HepG2 (cell line): ENCODE measurements at regions not wholly inside any gene's neighbourhood (a gene's known extent, or its start where the extent isn't known, plus 50 kb on each side); places are given as distances from the start of the nearest gene placed in this dataset.
A peak's percentile ranks its signal among the peaks of the same experiment; 100 is the strongest.

Experiments
- ASH2L ChIP-seq: fragments of 300-600, 200-600 bp; sonication (generic); IDR thresholded peaks from 2 replicates; pipeline ENCODE4 v1.7.0; 2017; ENCODE audit warnings: low read depth, mild to moderate bottlenecking, moderate library complexity, mixed read lengths, low read length; ENCODE audit not compliant: insufficient read length
- FOXP4 ChIP-seq: sonication (generic); formaldehyde crosslinking; IDR thresholded peaks from 2 replicates; pipeline ENCODE4 v1.4.0; 2020; ENCODE audit warnings: missing genetic modification reagents
- NFIC ChIP-seq: IDR thresholded peaks from 2 replicates; pipeline ENCODE4 v1.6.1; 2012; ENCODE audit warnings: mild to moderate bottlenecking, low read length, inconsistent platforms
- NFRKB ChIP-seq: fragments of 450-650 bp; IDR thresholded peaks from 2 replicates; pipeline ENCODE4 v1.6.1; 2017
- RARA ChIP-seq: IDR thresholded peaks from 2 replicates; pipeline ENCODE4 v1.6.1; 2016; ENCODE audit warnings: missing genetic modification reagents, missing compliant biosample characterization
- RBAK ChIP-seq: sonication (generic); formaldehyde crosslinking; IDR thresholded peaks from 2 replicates; pipeline ENCODE4 v1.5.1; 2020; ENCODE audit warnings: mild to moderate bottlenecking, missing genetic modification reagents
- SNAI1 ChIP-seq: sonication (generic); formaldehyde crosslinking; IDR thresholded peaks from 2 replicates; pipeline ENCODE4 v1.5.0; 2020; ENCODE audit warnings: mild to moderate bottlenecking, missing genetic modification reagents, borderline replicate concordance
- ZBTB42 ChIP-seq: sonication (generic); formaldehyde crosslinking; IDR thresholded peaks from 2 replicates; pipeline ENCODE4 v1.5.0; 2020; ENCODE audit warnings: mild to moderate bottlenecking, missing genetic modification reagents
- ZNF256 ChIP-seq: sonication (generic); formaldehyde crosslinking; conservative IDR thresholded peaks from 2 replicates; pipeline ENCODE4 v1.4.0; 2020; ENCODE audit warnings: missing genetic modification reagents
- ZNF501 ChIP-seq: sonication (generic); formaldehyde crosslinking; IDR thresholded peaks from 2 replicates; pipeline ENCODE4 v1.5.1; 2020; ENCODE audit warnings: mild to moderate bottlenecking, moderate library complexity, missing genetic modification reagents
- ZNF546 ChIP-seq: sonication (generic); formaldehyde crosslinking; conservative IDR thresholded peaks from 2 replicates; pipeline ENCODE4 v1.8.1; 2023; ENCODE audit warnings: mild to moderate bottlenecking, missing genetic modification reagents
- ZNF563 ChIP-seq: sonication (generic); formaldehyde crosslinking; IDR thresholded peaks from 2 replicates; pipeline ENCODE4 v1.8.0; 2022; ENCODE audit warnings: mild to moderate bottlenecking, moderate library complexity, missing genetic modification reagents
- TF ChIP-seq, protein P1 (sequence below): sonication (generic); formaldehyde crosslinking; IDR thresholded peaks from 2 replicates; pipeline ENCODE4 v1.5.0; 2020; ENCODE audit warnings: mild to moderate bottlenecking, missing genetic modification reagents, borderline replicate concordance
- TF ChIP-seq, protein P2 (sequence below): sonication (generic); formaldehyde crosslinking; IDR thresholded peaks from 2 replicates; pipeline ENCODE4 v1.5.1; 2020; ENCODE audit warnings: mild to moderate bottlenecking, missing genetic modification reagents, borderline replicate concordance

- TF ChIP-seq ZNF563 (CRISPR knock-in tag) (no peak), ZNF256 (CRISPR knock-in tag) (no peak), RARA (CRISPR knock-in tag) (peak; percentile 90), ZNF501 (CRISPR knock-in tag) (peak; percentile 62; the same call in 1 of the 2 replicates), SNAI1 (CRISPR knock-in tag) (no peak), NFIC (peak; percentile 33; the same call in 1 of the 2 replicates), RBAK (CRISPR knock-in tag) (no peak), FOXP4 (peak; percentile 96), NFRKB (no peak), ASH2L (no peak), ZBTB42 (no peak), ZNF546 (0 out of 2 replicates have a peak, but pooled peaks have one; percentile 58)
- TF ChIP-seq, protein P1, sequence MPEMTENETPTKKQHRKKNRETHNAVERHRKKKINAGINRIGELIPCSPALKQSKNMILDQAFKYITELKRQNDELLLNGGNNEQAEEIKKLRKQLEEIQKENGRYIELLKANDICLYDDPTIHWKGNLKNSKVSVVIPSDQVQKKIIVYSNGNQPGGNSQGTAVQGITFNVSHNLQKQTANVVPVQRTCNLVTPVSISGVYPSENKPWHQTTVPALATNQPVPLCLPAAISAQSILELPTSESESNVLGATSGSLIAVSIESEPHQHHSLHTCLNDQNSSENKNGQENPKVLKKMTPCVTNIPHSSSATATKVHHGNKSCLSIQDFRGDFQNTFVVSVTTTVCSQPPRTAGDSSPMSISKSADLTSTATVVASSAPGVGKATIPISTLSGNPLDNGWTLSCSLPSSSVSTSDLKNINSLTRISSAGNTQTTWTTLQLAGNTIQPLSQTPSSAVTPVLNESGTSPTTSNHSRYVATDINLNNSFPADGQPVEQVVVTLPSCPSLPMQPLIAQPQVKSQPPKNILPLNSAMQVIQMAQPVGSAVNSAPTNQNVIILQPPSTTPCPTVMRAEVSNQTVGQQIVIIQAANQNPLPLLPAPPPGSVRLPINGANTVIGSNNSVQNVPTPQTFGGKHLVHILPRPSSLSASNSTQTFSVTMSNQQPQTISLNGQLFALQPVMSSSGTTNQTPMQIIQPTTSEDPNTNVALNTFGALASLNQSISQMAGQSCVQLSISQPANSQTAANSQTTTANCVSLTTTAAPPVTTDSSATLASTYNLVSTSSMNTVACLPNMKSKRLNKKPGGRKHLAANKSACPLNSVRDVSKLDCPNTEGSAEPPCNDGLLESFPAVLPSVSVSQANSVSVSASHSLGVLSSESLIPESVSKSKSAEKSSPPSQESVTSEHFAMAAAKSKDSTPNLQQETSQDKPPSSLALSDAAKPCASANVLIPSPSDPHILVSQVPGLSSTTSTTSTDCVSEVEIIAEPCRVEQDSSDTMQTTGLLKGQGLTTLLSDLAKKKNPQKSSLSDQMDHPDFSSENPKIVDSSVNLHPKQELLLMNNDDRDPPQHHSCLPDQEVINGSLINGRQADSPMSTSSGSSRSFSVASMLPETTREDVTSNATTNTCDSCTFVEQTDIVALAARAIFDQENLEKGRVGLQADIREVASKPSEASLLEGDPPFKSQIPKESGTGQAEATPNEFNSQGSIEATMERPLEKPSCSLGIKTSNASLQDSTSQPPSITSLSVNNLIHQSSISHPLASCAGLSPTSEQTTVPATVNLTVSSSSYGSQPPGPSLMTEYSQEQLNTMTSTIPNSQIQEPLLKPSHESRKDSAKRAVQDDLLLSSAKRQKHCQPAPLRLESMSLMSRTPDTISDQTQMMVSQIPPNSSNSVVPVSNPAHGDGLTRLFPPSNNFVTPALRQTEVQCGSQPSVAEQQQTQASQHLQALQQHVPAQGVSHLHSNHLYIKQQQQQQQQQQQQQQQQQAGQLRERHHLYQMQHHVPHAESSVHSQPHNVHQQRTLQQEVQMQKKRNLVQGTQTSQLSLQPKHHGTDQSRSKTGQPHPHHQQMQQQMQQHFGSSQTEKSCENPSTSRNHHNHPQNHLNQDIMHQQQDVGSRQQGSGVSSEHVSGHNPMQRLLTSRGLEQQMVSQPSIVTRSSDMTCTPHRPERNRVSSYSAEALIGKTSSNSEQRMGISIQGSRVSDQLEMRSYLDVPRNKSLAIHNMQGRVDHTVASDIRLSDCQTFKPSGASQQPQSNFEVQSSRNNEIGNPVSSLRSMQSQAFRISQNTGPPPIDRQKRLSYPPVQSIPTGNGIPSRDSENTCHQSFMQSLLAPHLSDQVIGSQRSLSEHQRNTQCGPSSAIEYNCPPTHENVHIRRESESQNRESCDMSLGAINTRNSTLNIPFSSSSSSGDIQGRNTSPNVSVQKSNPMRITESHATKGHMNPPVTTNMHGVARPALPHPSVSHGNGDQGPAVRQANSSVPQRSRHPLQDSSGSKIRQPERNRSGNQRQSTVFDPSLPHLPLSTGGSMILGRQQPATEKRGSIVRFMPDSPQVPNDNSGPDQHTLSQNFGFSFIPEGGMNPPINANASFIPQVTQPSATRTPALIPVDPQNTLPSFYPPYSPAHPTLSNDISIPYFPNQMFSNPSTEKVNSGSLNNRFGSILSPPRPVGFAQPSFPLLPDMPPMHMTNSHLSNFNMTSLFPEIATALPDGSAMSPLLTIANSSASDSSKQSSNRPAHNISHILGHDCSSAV (CRISPR knock-in tag), result no peak
- TF ChIP-seq, protein P2, sequence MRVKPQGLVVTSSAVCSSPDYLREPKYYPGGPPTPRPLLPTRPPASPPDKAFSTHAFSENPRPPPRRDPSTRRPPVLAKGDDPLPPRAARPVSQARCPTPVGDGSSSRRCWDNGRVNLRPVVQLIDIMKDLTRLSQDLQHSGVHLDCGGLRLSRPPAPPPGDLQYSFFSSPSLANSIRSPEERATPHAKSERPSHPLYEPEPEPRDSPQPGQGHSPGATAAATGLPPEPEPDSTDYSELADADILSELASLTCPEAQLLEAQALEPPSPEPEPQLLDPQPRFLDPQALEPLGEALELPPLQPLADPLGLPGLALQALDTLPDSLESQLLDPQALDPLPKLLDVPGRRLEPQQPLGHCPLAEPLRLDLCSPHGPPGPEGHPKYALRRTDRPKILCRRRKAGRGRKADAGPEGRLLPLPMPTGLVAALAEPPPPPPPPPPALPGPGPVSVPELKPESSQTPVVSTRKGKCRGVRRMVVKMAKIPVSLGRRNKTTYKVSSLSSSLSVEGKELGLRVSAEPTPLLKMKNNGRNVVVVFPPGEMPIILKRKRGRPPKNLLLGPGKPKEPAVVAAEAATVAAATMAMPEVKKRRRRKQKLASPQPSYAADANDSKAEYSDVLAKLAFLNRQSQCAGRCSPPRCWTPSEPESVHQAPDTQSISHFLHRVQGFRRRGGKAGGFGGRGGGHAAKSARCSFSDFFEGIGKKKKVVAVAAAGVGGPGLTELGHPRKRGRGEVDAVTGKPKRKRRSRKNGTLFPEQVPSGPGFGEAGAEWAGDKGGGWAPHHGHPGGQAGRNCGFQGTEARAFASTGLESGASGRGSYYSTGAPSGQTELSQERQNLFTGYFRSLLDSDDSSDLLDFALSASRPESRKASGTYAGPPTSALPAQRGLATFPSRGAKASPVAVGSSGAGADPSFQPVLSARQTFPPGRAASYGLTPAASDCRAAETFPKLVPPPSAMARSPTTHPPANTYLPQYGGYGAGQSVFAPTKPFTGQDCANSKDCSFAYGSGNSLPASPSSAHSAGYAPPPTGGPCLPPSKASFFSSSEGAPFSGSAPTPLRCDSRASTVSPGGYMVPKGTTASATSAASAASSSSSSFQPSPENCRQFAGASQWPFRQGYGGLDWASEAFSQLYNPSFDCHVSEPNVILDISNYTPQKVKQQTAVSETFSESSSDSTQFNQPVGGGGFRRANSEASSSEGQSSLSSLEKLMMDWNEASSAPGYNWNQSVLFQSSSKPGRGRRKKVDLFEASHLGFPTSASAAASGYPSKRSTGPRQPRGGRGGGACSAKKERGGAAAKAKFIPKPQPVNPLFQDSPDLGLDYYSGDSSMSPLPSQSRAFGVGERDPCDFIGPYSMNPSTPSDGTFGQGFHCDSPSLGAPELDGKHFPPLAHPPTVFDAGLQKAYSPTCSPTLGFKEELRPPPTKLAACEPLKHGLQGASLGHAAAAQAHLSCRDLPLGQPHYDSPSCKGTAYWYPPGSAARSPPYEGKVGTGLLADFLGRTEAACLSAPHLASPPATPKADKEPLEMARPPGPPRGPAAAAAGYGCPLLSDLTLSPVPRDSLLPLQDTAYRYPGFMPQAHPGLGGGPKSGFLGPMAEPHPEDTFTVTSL (CRISPR knock-in tag), result peak; percentile 80; the same call in 1 of the 2 replicates
Observed at GRCh38 chr9:134258828-134259546, 67.3 kb upstream of the RXRA start (continued).
